Ovary (tissue), 7 donors: ENCODE measurements at regions not wholly inside any gene's neighbourhood (a gene's known extent, or its start where the extent isn't known, plus 50 kb on each side); places are given as distances from the start of the nearest gene placed in this dataset.

Experiments used
- DNase-seq, 5 donors: peaks; one replicate each; pipeline ENCODE4 v3.0.0-alpha.2; 2019 to 2020
- H3K27ac ChIP-seq, 2 donors: fragments of 200-600 bp; one replicate each; pipeline versions ENCODE4 v1.5.1 to v1.8.0; 2019 to 2022
- H3K27me3 ChIP-seq: fragments of 200-600 bp; one replicate; pipeline ENCODE4 v1.8.0; 2022
- H3K36me3 ChIP-seq: fragments of 200-600 bp; sonication (generic); one replicate; pipeline ENCODE4 v1.5.1; 2019
- H3K4me1 ChIP-seq: one replicate; pipeline ENCODE4 v1.8.1; 2013; ENCODE audit warnings: mild to moderate bottlenecking, moderate library complexity; ENCODE audit not compliant: insufficient read depth
- H3K4me3 ChIP-seq: fragments of 200-600 bp; sonication (generic); one replicate; pipeline ENCODE4 v1.5.1; 2017
- H3K9me3 ChIP-seq, 2 donors: fragments of 200-600 bp in 1 of 2; sonication (generic) in 1 of 2; one replicate each; pipeline versions ENCODE4 v1.5.1 to v1.8.1; 2013 to 2019; ENCODE audit warnings: mild to moderate bottlenecking in 1 of 2, moderate library complexity in 1 of 2
- CTCF ChIP-seq, 3 donors: fragments of 450-650 bp in 2 of 3; fragments of 200-600 bp in 1 of 3; IDR thresholded peaks; one replicate each; pipeline versions ENCODE4 v1.5.1 to v1.8.0; 2016 to 2022; ENCODE audit warnings: antibody characterized with exemption in 3 of 3, mild to moderate bottlenecking in 1 of 3
- EP300 ChIP-seq: sonication (generic); formaldehyde crosslinking; IDR thresholded peaks from one replicate; pipeline ENCODE4 v1.6.1; 2017; ENCODE audit warnings: antibody characterized with exemption
- POLR2A ChIP-seq: fragments of 450-650 bp; IDR thresholded peaks from one replicate; pipeline ENCODE4 v1.6.1; 2017; ENCODE audit warnings: antibody characterized with exemption, mild to moderate bottlenecking, moderate library complexity
- WGBS, 3 donors: extraction: QIAGEN DNeasy Blood & Tissue Kit in 1 of 3; methylation state at CpG; one replicate each; pipeline versions ENCODE4 v1.1.5 to v1.1.7; 2013 to 2017; 5-methylcytosine and 5-hydroxymethylcytosine counted together
- intact Hi-C, 4 donors: fragments of 100-400 bp; cut with DNase I; formaldehyde crosslinking; loops; one replicate each; pipeline versions ENCODE4 v1.11.0 to v1.15.1; 2022 to 2023
- donor health status: DM: no; HTN: no; CAD: no; lungs with moderate emphysema.
- donor health status: DM: no; HTN: no; CAD: no.
- donor health status: Bipolar disorder and iron deficiency.
- donor health status: DM: no; HTN: no; CAD: no.
- donor health status: DM: yes; HTN: yes; CAD: no.

GRCh38 chr4:41363384-41363981 is 106.8 kb downstream of the UCHL1 start:
- DNase-seq, result no peak
- no peak for TF ChIP-seq POLR2A
- no peak for TF ChIP-seq EP300
- TF ChIP-seq CTCF (IDR thresholded peaks at IDR 0.05), result no peak
- Histone ChIP-seq H3K27ac (no peak overlapping the region), H3K27me3 (no peaks in the 10 kb centered on the region), H3K4me1 (peaks cover 6% of the 10 kb centered on the region), H3K9me3 (no peaks in the 10 kb centered on the region), H3K4me3 (no peak overlapping the region), H3K36me3 (no peaks in the 10 kb centered on the region)
- 19 to 33% (median 27%) methylated on average over 9 of the region's 9 CpGs for WGBS, 3 donors
- intact Hi-C loops, result no loop called here

GRCh38 chr4:41364876-41365275 is 108.1 kb downstream of the UCHL1 start:
- Histone ChIP-seq H3K9me3 (no peaks in the 10 kb centered on the region), H3K4me1 (peaks cover 6% of the 10 kb centered on the region), H3K36me3 (no peaks in the 10 kb centered on the region), H3K4me3 (no peak overlapping the region), H3K27ac (no peak overlapping the region), H3K27me3 (no peaks in the 10 kb centered on the region)
- WGBS, 3 donors, result 26 to 52% (median 26%) methylated on average over 3 of the region's 3 CpGs
- TF ChIP-seq CTCF (IDR thresholded peaks at IDR 0.05) (no peak), POLR2A (no peak), EP300 (no peak)
- no peak for DNase-seq
- intact Hi-C loops, result no loop called here

- no peak for DNase-seq
- Histone ChIP-seq H3K9me3 (no peaks in the 10 kb centered on the region), H3K4me3 (no peak overlapping the region), H3K4me1 (peaks cover 6% of the 10 kb centered on the region), H3K36me3 (no peaks in the 10 kb centered on the region), H3K27ac (no peak overlapping the region), H3K27me3 (no peaks in the 10 kb centered on the region)
- TF ChIP-seq POLR2A (no peak), CTCF (IDR thresholded peaks at IDR 0.05) (no peak), EP300 (no peak)
- WGBS, 3 donors, result 81 to 96% (median 96%) methylated on average over 4 of the region's 4 CpGs
- intact Hi-C loops, result no loop called here
Measured at GRCh38 chr4:41365681-41366080, 109.0 kb downstream of the UCHL1 start.

- 78 to 84% (median 80%) methylated on average over 4 of the region's 4 CpGs for WGBS, 3 donors
Measured at GRCh38 chr4:41366911-41367517, 110.3 kb downstream of the UCHL1 start.

More at GRCh38 chr4:41366911-41367517, 110.3 kb downstream of the UCHL1 start:
- no peaks in the 10 kb centered on the region for H3K4me1 ChIP-seq
- H3K36me3 ChIP-seq, result no peaks in the 10 kb centered on the region
- no peak for TF ChIP-seq EP300
- no peak for TF ChIP-seq POLR2A
- no peak for TF ChIP-seq CTCF (IDR thresholded peaks at IDR 0.05)
- no peaks in the 10 kb centered on the region for H3K27me3 ChIP-seq
- intact Hi-C loops, result no loop called here
- no peak overlapping the region for H3K27ac ChIP-seq
- no peak for DNase-seq
- no peaks in the 10 kb centered on the region for H3K9me3 ChIP-seq
- H3K4me3 ChIP-seq, result no peak overlapping the region
